Upper lobe of left lung (tissue), 4 donors: ENCODE measurements at regions not wholly inside any gene's neighbourhood (a gene's known extent, or its start where the extent isn't known, plus 50 kb on each side); places are given as distances from the start of the nearest gene placed in this dataset.

Source experiments
- CTCF ChIP-seq, 6 experiments: fragments of 450-650 bp in 4 of 6; fragments of 200-600 bp in 2 of 6; sonication (generic) in 2 of 6; IDR thresholded peaks; one replicate each; pipeline ENCODE4 v1.5.1; 2016 to 2019; ENCODE audit warnings: antibody characterized with exemption in 6 of 6
- POLR2A ChIP-seq, 4 donors: fragments of 450-650 bp; IDR thresholded peaks; one replicate each; pipeline ENCODE4 v1.5.1; 2016 to 2017; ENCODE audit warnings: antibody characterized with exemption in 4 of 4, mild to moderate bottlenecking in 2 of 4

DNA sequence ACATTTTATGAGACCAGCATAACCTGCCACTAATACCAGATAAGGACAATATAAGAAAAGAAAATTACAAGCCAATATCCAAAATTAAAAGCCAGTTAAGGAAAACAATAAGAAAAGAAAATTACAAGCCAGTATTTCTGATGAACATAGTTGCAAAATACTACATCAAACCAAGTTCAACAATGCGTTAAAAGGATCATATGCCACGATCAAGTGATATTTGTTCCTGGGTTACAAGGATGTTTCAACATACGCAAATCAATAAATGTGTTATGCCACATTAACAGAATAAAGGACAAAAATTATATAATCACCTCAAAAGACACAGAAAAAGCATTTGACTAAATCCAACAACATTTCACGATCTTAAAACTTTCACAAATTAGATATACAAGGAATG is 431.9 kb downstream of the ELAVL2 start:
- TF ChIP-seq CTCF (IDR thresholded peaks at IDR 0.05) (no peak), POLR2A (IDR thresholded peaks at IDR 0.05) (no peak)
